HG02973 (cell line): ENCODE measurements at regions not wholly inside any gene's neighbourhood (a gene's known extent, or its start where the extent isn't known, plus 50 kb on each side); places are given as distances from the start of the nearest gene placed in this dataset.
"Not testable (repeated sequence)": the region's sequence is repeated elsewhere in the genome, so short reads cannot be mapped to it uniquely, and the experiment has no call there.

Source experiments
- ATAC-seq: cut with Tn5 transposase; IDR thresholded peaks from one replicate; pipeline ENCODE4 v1.9.1; 2021; ENCODE audit warnings: moderate library complexity; ENCODE audit not compliant: unreplicated experiment

GRCh38 chr1:189726806-189727205 is 750.9 kb downstream of the BRINP3 start:
- ATAC-seq = no peak

GRCh38 chr1:189751311-189751710 is 726.4 kb downstream of the BRINP3 start:
- no peak for ATAC-seq

- no peak for ATAC-seq
These were observed 725.1 kb downstream of the BRINP3 start for GRCh38 chr1:189752461-189752995.

GRCh38 chr1:189755100-189755499 is 722.6 kb downstream of the BRINP3 start:
- ATAC-seq = not testable (repeated sequence)

- ATAC-seq = no peak
These were observed 713.0 kb downstream of the BRINP3 start for GRCh38 chr1:189764391-189765320.

GRCh38 chr1:189769448-189769847 is 708.2 kb downstream of the BRINP3 start:
- ATAC-seq = no peak

GRCh38 chr1:189774721-189775287 is 702.9 kb downstream of the BRINP3 start:
- ATAC-seq = no peak

- ATAC-seq = no peak
These were observed 702.3 kb downstream of the BRINP3 start for GRCh38 chr1:189775343-189775742.

GRCh38 chr1:189779034-189779433 is 698.6 kb downstream of the BRINP3 start:
- no peak for ATAC-seq

GRCh38 chr1:189782295-189782694 is 695.4 kb downstream of the BRINP3 start:
- no peak for ATAC-seq

- no peak for ATAC-seq
These were observed 694.2 kb downstream of the BRINP3 start for GRCh38 chr1:189783456-189783855.

- ATAC-seq = no peak
These were observed 690.9 kb downstream of the BRINP3 start for GRCh38 chr1:189786761-189787160.

- no peak for ATAC-seq
These were observed 690.5 kb downstream of the BRINP3 start for GRCh38 chr1:189787201-189787600.

- no peak for ATAC-seq
These were observed 687.3 kb downstream of the BRINP3 start for GRCh38 chr1:189790335-189790734.

- no peak for ATAC-seq
These were observed 674.3 kb downstream of the BRINP3 start for GRCh38 chr1:189803364-189803763.

GRCh38 chr1:189804352-189804751 is 673.3 kb downstream of the BRINP3 start:
- ATAC-seq = no peak

GRCh38 chr1:189805735-189806134 is 671.9 kb downstream of the BRINP3 start:
- ATAC-seq = no peak

- not testable (repeated sequence) for ATAC-seq
These were observed 667.0 kb downstream of the BRINP3 start for GRCh38 chr1:189810639-189811038.

- ATAC-seq = no peak
These were observed 665.7 kb downstream of the BRINP3 start for GRCh38 chr1:189811960-189812359.

- no peak for ATAC-seq
These were observed 661.1 kb downstream of the BRINP3 start for GRCh38 chr1:189816558-189816957.

GRCh38 chr1:189819751-189820150 is 657.9 kb downstream of the BRINP3 start:
- ATAC-seq = no peak

- no peak for ATAC-seq
These were observed 655.8 kb downstream of the BRINP3 start for GRCh38 chr1:189821833-189822232.
